ENCODE measurements at regions not wholly inside any gene's neighbourhood (a gene's known extent, or its start where the extent isn't known, plus 50 kb on each side); places are given as distances from the start of the nearest gene placed in this dataset.

GRCh38 chr11:25453471-25453870 is 878.5 kb upstream of the ANO3 start:
- no peak overlapping the region for H3K9ac ChIP-seq (ENCODE audit: control insufficient read depth, extremely low read depth, insufficient read depth, low read length)
- no peaks in the 10 kb centered on the region for H3K27me3 ChIP-seq (ENCODE audit: control insufficient read depth, extremely low read depth, insufficient read depth, low read length)
- FAIRE-seq: no peak

DNA sequence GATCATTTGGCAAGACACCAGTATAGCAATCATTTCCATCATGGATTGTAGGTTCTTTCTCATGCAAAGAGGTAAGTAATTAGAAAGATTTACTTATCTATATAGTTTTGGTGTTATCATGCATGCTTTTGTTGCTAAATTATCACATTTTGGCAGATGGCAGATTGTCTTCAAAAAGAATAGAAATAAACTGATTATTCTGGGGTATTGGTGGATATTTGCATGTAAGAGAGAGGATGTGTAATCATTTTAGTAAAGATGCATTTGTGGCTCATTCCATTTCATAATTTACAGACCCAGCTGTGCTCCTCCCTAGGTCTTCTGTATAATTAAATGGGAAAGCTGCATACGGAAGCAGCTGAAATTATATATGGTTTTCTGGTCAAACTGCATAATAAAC is 875.7 kb upstream of the ANO3 start:
- no peak for FAIRE-seq
- dilution Hi-C loops (cut with MboI; ENCODE audit: extremely low pct_ligation_motif_present, low sequenced_read_pairs): no loop called here

More at GRCh38 chr11:25453471-25453870, 878.5 kb upstream of the ANO3 start:
- no peak for DNase-seq (ENCODE audit: low read depth, low spot score)
- Histone ChIP-seq H3K27ac (ENCODE audit: control insufficient read depth, insufficient read depth, low read length) (no peak overlapping the region), H3K4me1 (ENCODE audit: control insufficient read depth, extremely low read depth, insufficient read depth, low read length) (no peaks in the 10 kb centered on the region), H3K4me3 (ENCODE audit: control insufficient read depth in 2 of 3, extremely low read depth in 1 of 3, insufficient read depth in 2 of 3, low read depth in 1 of 3, low read length in 3 of 3) (no peak overlapping the region), H3K36me3 (ENCODE audit: control insufficient read depth in 2 of 2, extremely low read depth in 1 of 2, insufficient read depth in 2 of 2, low read length in 2 of 2) (no peaks in the 10 kb centered on the region), H3K79me2 (ENCODE audit: control insufficient read depth, insufficient read depth, low read length) (no peaks in the 10 kb centered on the region), H3K9me1 (ENCODE audit: control insufficient read depth, extremely low read depth, insufficient read depth, low read length) (no peaks in the 10 kb centered on the region), H3K4me2 (ENCODE audit: control insufficient read depth, extremely low read depth, insufficient read depth, low read depth, low read length) (no peak overlapping the region), H2AFZ (ENCODE audit: control insufficient read depth, low read length) (no peak overlapping the region), H3K9me3 (ENCODE audit: control insufficient read depth, low read depth, low read length) (no peaks in the 10 kb centered on the region), H4K20me1 (ENCODE audit: control insufficient read depth, extremely low read depth, insufficient read depth, low read length) (no peaks in the 10 kb centered on the region)
- dilution Hi-C loops (cut with MboI; ENCODE audit: extremely low pct_ligation_motif_present, low sequenced_read_pairs): no loop called here
- TF ChIP-seq, protein P1, sequence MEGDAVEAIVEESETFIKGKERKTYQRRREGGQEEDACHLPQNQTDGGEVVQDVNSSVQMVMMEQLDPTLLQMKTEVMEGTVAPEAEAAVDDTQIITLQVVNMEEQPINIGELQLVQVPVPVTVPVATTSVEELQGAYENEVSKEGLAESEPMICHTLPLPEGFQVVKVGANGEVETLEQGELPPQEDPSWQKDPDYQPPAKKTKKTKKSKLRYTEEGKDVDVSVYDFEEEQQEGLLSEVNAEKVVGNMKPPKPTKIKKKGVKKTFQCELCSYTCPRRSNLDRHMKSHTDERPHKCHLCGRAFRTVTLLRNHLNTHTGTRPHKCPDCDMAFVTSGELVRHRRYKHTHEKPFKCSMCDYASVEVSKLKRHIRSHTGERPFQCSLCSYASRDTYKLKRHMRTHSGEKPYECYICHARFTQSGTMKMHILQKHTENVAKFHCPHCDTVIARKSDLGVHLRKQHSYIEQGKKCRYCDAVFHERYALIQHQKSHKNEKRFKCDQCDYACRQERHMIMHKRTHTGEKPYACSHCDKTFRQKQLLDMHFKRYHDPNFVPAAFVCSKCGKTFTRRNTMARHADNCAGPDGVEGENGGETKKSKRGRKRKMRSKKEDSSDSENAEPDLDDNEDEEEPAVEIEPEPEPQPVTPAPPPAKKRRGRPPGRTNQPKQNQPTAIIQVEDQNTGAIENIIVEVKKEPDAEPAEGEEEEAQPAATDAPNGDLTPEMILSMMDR (optimal IDR thresholded peaks at IDR 0.05 in 1 of 3, IDR thresholded peaks at IDR 0.05 in 1 of 3, conservative IDR thresholded peaks at IDR 0.05 in 1 of 3; ENCODE audit: extremely low read depth in 1 of 3, insufficient read depth in 2 of 3, low read length in 3 of 3): no peak
- TF ChIP-seq EZH2 (IDR thresholded peaks at IDR 0.05; ENCODE audit: low read length): no peak

More for the DNA sequence above, 875.7 kb upstream of the ANO3 start:
- no peaks in the 10 kb centered on the region for H3K27me3 ChIP-seq (ENCODE audit: control insufficient read depth, extremely low read depth, insufficient read depth, low read length)
- no peak overlapping the region for H3K4me3 ChIP-seq (ENCODE audit: control insufficient read depth in 2 of 3, extremely low read depth in 1 of 3, insufficient read depth in 2 of 3, low read depth in 1 of 3, low read length in 3 of 3)
- no peaks in the 10 kb centered on the region for H3K4me1 ChIP-seq (ENCODE audit: control insufficient read depth, extremely low read depth, insufficient read depth, low read length)
- no peaks in the 10 kb centered on the region for H4K20me1 ChIP-seq (ENCODE audit: control insufficient read depth, extremely low read depth, insufficient read depth, low read length)
- H3K79me2 ChIP-seq (ENCODE audit: control insufficient read depth, insufficient read depth, low read length): no peaks in the 10 kb centered on the region
- H3K4me2 ChIP-seq (ENCODE audit: control insufficient read depth, extremely low read depth, insufficient read depth, low read depth, low read length): no peak overlapping the region
- no peaks in the 10 kb centered on the region for H3K36me3 ChIP-seq (ENCODE audit: control insufficient read depth in 2 of 2, extremely low read depth in 1 of 2, insufficient read depth in 2 of 2, low read length in 2 of 2)
- H3K9ac ChIP-seq (ENCODE audit: control insufficient read depth, extremely low read depth, insufficient read depth, low read length): no peak overlapping the region
- no peak overlapping the region for H3K27ac ChIP-seq (ENCODE audit: control insufficient read depth, insufficient read depth, low read length)
- no peak overlapping the region for H2AFZ ChIP-seq (ENCODE audit: control insufficient read depth, low read length)
- TF ChIP-seq EZH2 (IDR thresholded peaks at IDR 0.05; ENCODE audit: low read length): no peak
- TF ChIP-seq, protein P1 (optimal IDR thresholded peaks at IDR 0.05 in 1 of 3, IDR thresholded peaks at IDR 0.05 in 1 of 3, conservative IDR thresholded peaks at IDR 0.05 in 1 of 3; ENCODE audit: extremely low read depth in 1 of 3, insufficient read depth in 2 of 3, low read length in 3 of 3): no peak
- no peaks in the 10 kb centered on the region for H3K9me3 ChIP-seq (ENCODE audit: control insufficient read depth, low read depth, low read length)
- no peak for DNase-seq (ENCODE audit: low read depth, low spot score)
- no peaks in the 10 kb centered on the region for H3K9me1 ChIP-seq (ENCODE audit: control insufficient read depth, extremely low read depth, insufficient read depth, low read length)

All from keratinocyte (primary cell).